Caco-2 (cell line): ENCODE measurements at regions not wholly inside any gene's neighbourhood (a gene's known extent, or its start where the extent isn't known, plus 50 kb on each side); places are given as distances from the start of the nearest gene placed in this dataset.
A peak's percentile ranks its signal among the peaks of the same experiment; 100 is the strongest.

Source experiments
- BruUV-seq: library from RNA; stranded (reverse); fragments of 400-500 nt; replicated peaks from 2 replicates; lab custom pipeline; 2021; lab: Mats Ljungman, UMichigan
- CTCF ChIA-PET: fragments of 300-600 bp; sonication (Branson Sonifier 250); formaldehyde crosslinking; loops from one replicate; lab custom pipeline; 2022; ENCODE audit warnings: antibody characterized with exemption; lab: Charles Lee
- POLR2A ChIA-PET: fragments of 300-600 bp; sonication (Branson Sonifier 250); formaldehyde crosslinking; loops from one replicate; lab custom pipeline; 2022; ENCODE audit warnings: antibody characterized with exemption; lab: Charles Lee
- DNase-seq, 2 experiments: peaks; one replicate each; pipeline versions ENCODE4 v3.0.0 to v3.0.0-alpha.2; 2020 to 2022
- H3K27me3 ChIP-seq: replicated peaks from 2 replicates; pipeline ENCODE4 v1.6.0; 2011; ENCODE audit warnings: low read length; ENCODE audit not compliant: control insufficient read depth, insufficient read depth
- H3K36me3 ChIP-seq: 2 replicates; pipeline ENCODE4 v1.5.1; 2011; ENCODE audit warnings: low read length; ENCODE audit not compliant: control insufficient read depth, insufficient read depth
- H3K4me1 ChIP-seq: fragments of 250-450 bp; sonication (Bioruptor Pico); 2 replicates; pipeline ENCODE4 v1.5.1; 2020; ENCODE audit warnings: mild to moderate bottlenecking
- H3K4me3 ChIP-seq: 2 replicates; pipeline ENCODE4 v1.5.1; 2011; ENCODE audit warnings: low read depth, mild to moderate bottlenecking, control low read depth, low read length
- H3K9me3 ChIP-seq: fragments of 250-450 bp; sonication (Bioruptor Pico); 2 replicates; pipeline ENCODE4 v1.5.1; 2020; ENCODE audit warnings: mild to moderate bottlenecking, moderate library complexity
- H3K27ac Mint-ChIP-seq: one replicate; pipeline ENCODE4 v1.8.0; 2022; ENCODE audit warnings: mixed read lengths; ENCODE audit not compliant: unreplicated experiment
- H3K27me3 Mint-ChIP-seq: one replicate; pipeline ENCODE4 v1.8.0; 2022; ENCODE audit warnings: mixed read lengths; ENCODE audit not compliant: insufficient read depth, unreplicated experiment
- H3K36me3 Mint-ChIP-seq: one replicate; pipeline ENCODE4 v1.8.0; 2022; ENCODE audit warnings: mild to moderate bottlenecking, mixed read lengths; ENCODE audit not compliant: insufficient read depth, unreplicated experiment
- H3K4me1 Mint-ChIP-seq: one replicate; pipeline ENCODE4 v1.8.0; 2022; ENCODE audit warnings: low read depth, mixed read lengths; ENCODE audit not compliant: unreplicated experiment
- H3K4me3 Mint-ChIP-seq: one replicate; pipeline ENCODE4 v1.8.0; 2022; ENCODE audit warnings: mild to moderate bottlenecking, moderate library complexity, mixed read lengths; ENCODE audit not compliant: unreplicated experiment
- H3K9me3 Mint-ChIP-seq: one replicate; pipeline ENCODE4 v1.8.0; 2022; ENCODE audit warnings: mixed read lengths; ENCODE audit not compliant: unreplicated experiment
- intact Hi-C: fragments of 100-400 bp; cut with micrococcal nuclease; formaldehyde crosslinking; loops from one replicate; pipeline ENCODE4 v1.10.0; 2022; ENCODE audit not compliant: unreplicated experiment
- TF ChIP-seq, protein P1 (sequence below), 2 experiments: fragments of 200-600 bp in 1 of 2; IDR thresholded peaks; 1 replicate in 1 of 2; 2 replicates in 1 of 2; pipeline versions ENCODE4 v1.5.1 to v1.8.0; 2011 to 2022; ENCODE audit warnings: antibody characterized with exemption in 1 of 2, control low read depth in 1 of 2, inconsistent platforms in 1 of 2, low read depth in 1 of 2, low read length in 1 of 2, mild to moderate bottlenecking in 1 of 2, moderate library complexity in 1 of 2; ENCODE audit not compliant: insufficient read depth in 1 of 2, severe bottlenecking in 1 of 2, unreplicated experiment in 1 of 2

DNA sequence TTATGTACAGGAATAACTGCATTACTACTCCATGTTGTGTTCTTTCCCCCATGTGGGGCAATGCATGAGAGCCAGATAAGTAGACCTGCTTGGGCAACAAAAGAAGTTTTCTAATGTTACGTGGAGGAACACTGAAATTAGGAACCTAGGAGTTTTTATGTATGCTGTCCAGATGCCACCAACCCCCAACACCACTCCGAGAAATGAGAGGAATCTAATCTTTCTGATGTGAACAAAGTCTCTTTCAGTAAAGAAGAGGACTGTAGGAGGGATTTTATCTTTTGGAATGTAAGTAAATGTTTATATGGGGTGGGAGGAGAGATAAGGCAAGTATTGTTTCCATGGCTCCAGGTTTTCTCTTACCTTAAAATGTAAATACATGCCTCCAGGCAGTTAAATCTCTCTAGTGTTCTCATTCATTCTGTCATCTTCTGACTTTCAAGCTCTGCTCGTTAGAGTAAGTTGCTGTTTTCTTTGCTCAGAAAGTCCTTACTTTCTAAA, 820.6 kb downstream of the PCDH17 start:
- Histone ChIP-seq H3K27me3 (no peaks in the 10 kb centered on the region), H3K4me3 (no peak overlapping the region), H3K4me1 (peaks cover 27% of the 10 kb centered on the region), H3K36me3 (no peaks in the 10 kb centered on the region), H3K9me3 (peaks cover 34% of the 10 kb centered on the region)
- POLR2A ChIA-PET: interaction anchor here (0.6 kb wide), 1 partner anchor 83 kb away, joined by 3 read pairs; no protein-coding TSS in a partner anchor
- TF ChIP-seq, protein P1, sequence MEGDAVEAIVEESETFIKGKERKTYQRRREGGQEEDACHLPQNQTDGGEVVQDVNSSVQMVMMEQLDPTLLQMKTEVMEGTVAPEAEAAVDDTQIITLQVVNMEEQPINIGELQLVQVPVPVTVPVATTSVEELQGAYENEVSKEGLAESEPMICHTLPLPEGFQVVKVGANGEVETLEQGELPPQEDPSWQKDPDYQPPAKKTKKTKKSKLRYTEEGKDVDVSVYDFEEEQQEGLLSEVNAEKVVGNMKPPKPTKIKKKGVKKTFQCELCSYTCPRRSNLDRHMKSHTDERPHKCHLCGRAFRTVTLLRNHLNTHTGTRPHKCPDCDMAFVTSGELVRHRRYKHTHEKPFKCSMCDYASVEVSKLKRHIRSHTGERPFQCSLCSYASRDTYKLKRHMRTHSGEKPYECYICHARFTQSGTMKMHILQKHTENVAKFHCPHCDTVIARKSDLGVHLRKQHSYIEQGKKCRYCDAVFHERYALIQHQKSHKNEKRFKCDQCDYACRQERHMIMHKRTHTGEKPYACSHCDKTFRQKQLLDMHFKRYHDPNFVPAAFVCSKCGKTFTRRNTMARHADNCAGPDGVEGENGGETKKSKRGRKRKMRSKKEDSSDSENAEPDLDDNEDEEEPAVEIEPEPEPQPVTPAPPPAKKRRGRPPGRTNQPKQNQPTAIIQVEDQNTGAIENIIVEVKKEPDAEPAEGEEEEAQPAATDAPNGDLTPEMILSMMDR (IDR thresholded peaks at IDR 0.05; ENCODE audit: insufficient read depth in 1 of 2, low read depth in 1 of 2, low read length in 1 of 2, severe bottlenecking in 1 of 2, unreplicated experiment in 1 of 2): no peak
- BruUV-seq: no TSS peak
- Mint-ChIP-seq H3K9me3 (peaks cover 25% of the 10 kb centered on the region), H3K27ac (peak overlapping the region; percentile 84), H3K27me3 (no peaks in the 10 kb centered on the region), H3K36me3 (no peaks in the 10 kb centered on the region), H3K4me1 (peaks cover 7% of the 10 kb centered on the region), H3K4me3 (peak overlapping the region; percentile 52)
- DNase-seq: peak; percentile 76 to 79
- intact Hi-C loops: loop anchor here (1.0 to 2.0 kb wide), 2 partner anchors 15 to 111 kb away; no protein-coding TSS in a partner anchor
- CTCF ChIA-PET: no interaction called here

DNA sequence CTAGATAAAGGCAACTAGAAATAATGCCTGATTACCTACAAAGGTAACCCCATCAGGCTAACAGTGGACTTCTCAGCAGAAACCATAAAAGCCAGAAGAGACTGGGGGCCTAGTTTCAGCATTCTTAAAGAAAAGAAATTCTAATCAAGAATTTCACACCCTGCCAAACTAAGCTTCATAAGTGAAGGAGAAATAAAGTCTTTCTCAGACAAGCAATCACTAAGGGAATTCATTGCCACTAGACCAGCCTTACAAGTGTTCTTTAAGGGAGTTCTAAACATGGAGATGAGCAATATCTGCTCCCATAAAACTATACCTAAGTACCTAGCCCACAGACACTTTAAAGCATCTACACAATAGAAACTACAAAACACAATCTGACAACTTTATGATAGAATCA, 823.5 kb downstream of the PCDH17 start:
- intact Hi-C loops: no loop called here
- no peak overlapping the region for H3K27ac Mint-ChIP-seq
- H3K4me1 ChIP-seq: peaks cover 27% of the 10 kb centered on the region
- H3K36me3 Mint-ChIP-seq: no peaks in the 10 kb centered on the region
- POLR2A ChIA-PET: no interaction called here
- H3K27me3 Mint-ChIP-seq: no peaks in the 10 kb centered on the region
- peaks cover 34% of the 10 kb centered on the region for H3K9me3 ChIP-seq
- no peak overlapping the region for H3K4me3 Mint-ChIP-seq
- no TSS peak for BruUV-seq
- H3K4me1 Mint-ChIP-seq: no peaks in the 10 kb centered on the region
- no peaks in the 10 kb centered on the region for H3K27me3 ChIP-seq
- no peak overlapping the region for H3K4me3 ChIP-seq
- H3K36me3 ChIP-seq: no peaks in the 10 kb centered on the region
- H3K9me3 Mint-ChIP-seq: peaks cover 15% of the 10 kb centered on the region
- TF ChIP-seq, protein P1 (IDR thresholded peaks at IDR 0.05; ENCODE audit: insufficient read depth in 1 of 2, low read depth in 1 of 2, low read length in 1 of 2, severe bottlenecking in 1 of 2, unreplicated experiment in 1 of 2): no peak
- CTCF ChIA-PET: no interaction called here
- no peak for DNase-seq

DNA sequence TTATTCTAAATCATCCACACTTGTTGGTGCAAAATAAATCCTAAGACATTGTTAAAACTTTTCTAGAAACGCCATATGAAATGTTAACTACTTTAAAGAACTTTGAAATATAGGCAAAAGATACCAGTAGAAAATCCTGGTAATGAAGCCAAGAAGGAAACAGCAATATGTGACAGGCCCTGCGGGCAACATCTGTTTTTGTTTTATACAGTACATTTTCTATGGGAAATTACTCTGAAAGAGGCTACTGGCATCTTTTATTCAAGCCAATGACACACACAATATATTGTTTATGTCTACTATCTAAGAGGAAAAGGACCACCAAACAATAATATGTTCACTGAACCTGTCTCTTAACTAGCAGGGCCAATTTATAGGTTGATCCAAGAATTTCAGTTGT, 829.7 kb downstream of the PCDH17 start:
- Histone ChIP-seq H3K27me3 (no peaks in the 10 kb centered on the region), H3K9me3 (no peaks in the 10 kb centered on the region; the same call in 1 of the 2 replicates), H3K4me3 (no peak overlapping the region), H3K36me3 (no peaks in the 10 kb centered on the region), H3K4me1 (peaks cover 4% of the 10 kb centered on the region)
- Mint-ChIP-seq H3K27ac (no peak overlapping the region), H3K27me3 (no peaks in the 10 kb centered on the region), H3K9me3 (peaks cover 1% of the 10 kb centered on the region), H3K4me3 (no peak overlapping the region), H3K4me1 (no peaks in the 10 kb centered on the region), H3K36me3 (no peaks in the 10 kb centered on the region)
- ChIA-PET CTCF (no interaction called here), POLR2A (no interaction called here)
- no peak for DNase-seq
- no TSS peak for BruUV-seq
- intact Hi-C loops: no loop called here
- TF ChIP-seq, protein P1 (IDR thresholded peaks at IDR 0.05; ENCODE audit: insufficient read depth in 1 of 2, low read depth in 1 of 2, low read length in 1 of 2, severe bottlenecking in 1 of 2, unreplicated experiment in 1 of 2): no peak
